ENCODE measurements at regions not wholly inside any gene's neighbourhood (a gene's known extent, or its start where the extent isn't known, plus 50 kb on each side); places are given as distances from the start of the nearest gene placed in this dataset.

GRCh38 chr12:59122784-59123183 lies 202.5 kb upstream of the LRIG3 start:
- no peak overlapping the region for H4K8ac ChIP-seq (replicated peaks; ENCODE audit: insufficient read length, low read depth, low read length)
- H3K27ac Mint-ChIP-seq = no peak overlapping the region
- H3K56ac ChIP-seq (ENCODE audit: insufficient read length, low read depth, low read length) = no peak overlapping the region
- H3K4me1 ChIP-seq (ENCODE audit: insufficient read depth, low read length) = no peaks in the 10 kb centered on the region
- no peak overlapping the region for H2BK12ac ChIP-seq (ENCODE audit: insufficient read length, low read depth, low read length)
- H3K18ac ChIP-seq (ENCODE audit: insufficient read length, low read depth, low read length) = no peak overlapping the region
- no peak for TF ChIP-seq CTCF (conservative IDR thresholded peaks at IDR 0.05)
- H3K14ac ChIP-seq (ENCODE audit: insufficient read depth, low read length) = no peak overlapping the region
- H3K27me3 Mint-ChIP-seq (ENCODE audit: low read depth) = no peaks in the 10 kb centered on the region
- H3K27me3 ChIP-seq (ENCODE audit: insufficient read depth, low read length) = no peaks in the 10 kb centered on the region
- H3K4ac ChIP-seq (ENCODE audit: low read depth, low read length) = no peak overlapping the region
- no peak overlapping the region for H4K91ac ChIP-seq (ENCODE audit: insufficient read length, low read depth, low read length)
- H4K5ac ChIP-seq (ENCODE audit: insufficient read length, low read depth, low read length) = no peak overlapping the region
- no peaks in the 10 kb centered on the region for H3K79me2 ChIP-seq (ENCODE audit: insufficient read depth, low read length)
- H3K23me2 ChIP-seq (ENCODE audit: insufficient read length, low read depth, low read length, poor library complexity, severe bottlenecking) = no peaks in the 10 kb centered on the region
- no peaks in the 10 kb centered on the region for H4K20me1 ChIP-seq (ENCODE audit: control insufficient read depth, insufficient read depth, insufficient read length)
- H3K23ac ChIP-seq (ENCODE audit: insufficient read length, low read depth, low read length) = no peak overlapping the region
- H2AFZ ChIP-seq (ENCODE audit: low read length) = no peak overlapping the region
- H3K4me3 Mint-ChIP-seq = no peak overlapping the region
- peaks cover 0 to 6% of the 10 kb centered on the region in 2 experiments; a peak in 1 of 4 replicates for H3K4me1 Mint-ChIP-seq
- H3K9me3 Mint-ChIP-seq = peaks cover 0 to 7% of the 10 kb centered on the region in 2 experiments; a peak in 2 of 5 replicates
- no peak for DNase-seq
- H3K9me3 ChIP-seq (ENCODE audit: control insufficient read depth, low read depth, low read length) = no peaks in the 10 kb centered on the region
- H3K36me3 Mint-ChIP-seq (ENCODE audit: insufficient read depth in 1 of 3, low read depth in 3 of 3) = no peaks in the 10 kb centered on the region
- H2BK15ac ChIP-seq (ENCODE audit: low read depth, low read length) = no peak overlapping the region
- no peak overlapping the region for H2BK120ac ChIP-seq (ENCODE audit: low read depth, low read length, poor library complexity, severe bottlenecking)
- H3K27ac ChIP-seq (ENCODE audit: insufficient read length, low read depth, low read length) = no peak overlapping the region
- H2BK5ac ChIP-seq (ENCODE audit: insufficient read length, low read length) = no peak overlapping the region
- WGBS (ENCODE audit: extremely low coverage, insufficient read length, low lambda C conversion rate) = no CpG with 5 or more reads among the region's 3 CpGs
- H3K79me1 ChIP-seq (ENCODE audit: insufficient read depth, low read depth, low read length, poor library complexity, severe bottlenecking) = no peaks in the 10 kb centered on the region
- H3K4me2 ChIP-seq (ENCODE audit: insufficient read depth, insufficient read length, low read length) = no peak overlapping the region
- H3K9ac ChIP-seq (ENCODE audit: extremely low read depth, insufficient read length, low read length) = no peak overlapping the region
- H2BK20ac ChIP-seq (ENCODE audit: low read depth, low read length, poor library complexity, severe bottlenecking) = no peak overlapping the region
- H3T11ph ChIP-seq (ENCODE audit: low read length) = no peak overlapping the region
- no peak overlapping the region for H2AK5ac ChIP-seq (ENCODE audit: insufficient read length, low read length)
